Spleen (tissue), 7 donors: ENCODE measurements at regions not wholly inside any gene's neighbourhood (a gene's known extent, or its start where the extent isn't known, plus 50 kb on each side); places are given as distances from the start of the nearest gene placed in this dataset.

Experiments
- POLR2A ChIP-seq, 3 donors: fragments of 450-650 bp; IDR thresholded peaks; one replicate each; pipeline ENCODE4 v1.5.1; 2017; ENCODE audit warnings: antibody characterized with exemption in 3 of 3, mild to moderate bottlenecking in 1 of 3
- TF ChIP-seq, protein P1 (sequence below), 11 experiments: fragments of 200-600 bp in 7 of 11; fragments of 450-650 bp in 4 of 11; sonication (generic) in 4 of 11; IDR thresholded peaks in 8 of 11; conservative IDR thresholded peaks in 3 of 11; 1 replicate in 7 of 11; 2 replicates in 4 of 11; pipeline versions ENCODE4 v1.4.0 to v1.8.0; 2016 to 2021; ENCODE audit warnings: antibody characterized with exemption in 11 of 11, inconsistent platforms in 4 of 11, mild to moderate bottlenecking in 1 of 11
- donor health status: DM: no; HTN: no; CAD: no; lungs with moderate emphysema.
- donor health status: DM: no; HTN: no; CAD: no.
- donor health status: DM: no; HTN: no; CAD: no.

- no peak for TF ChIP-seq POLR2A (IDR thresholded peaks at IDR 0.05)
- TF ChIP-seq, protein P1, sequence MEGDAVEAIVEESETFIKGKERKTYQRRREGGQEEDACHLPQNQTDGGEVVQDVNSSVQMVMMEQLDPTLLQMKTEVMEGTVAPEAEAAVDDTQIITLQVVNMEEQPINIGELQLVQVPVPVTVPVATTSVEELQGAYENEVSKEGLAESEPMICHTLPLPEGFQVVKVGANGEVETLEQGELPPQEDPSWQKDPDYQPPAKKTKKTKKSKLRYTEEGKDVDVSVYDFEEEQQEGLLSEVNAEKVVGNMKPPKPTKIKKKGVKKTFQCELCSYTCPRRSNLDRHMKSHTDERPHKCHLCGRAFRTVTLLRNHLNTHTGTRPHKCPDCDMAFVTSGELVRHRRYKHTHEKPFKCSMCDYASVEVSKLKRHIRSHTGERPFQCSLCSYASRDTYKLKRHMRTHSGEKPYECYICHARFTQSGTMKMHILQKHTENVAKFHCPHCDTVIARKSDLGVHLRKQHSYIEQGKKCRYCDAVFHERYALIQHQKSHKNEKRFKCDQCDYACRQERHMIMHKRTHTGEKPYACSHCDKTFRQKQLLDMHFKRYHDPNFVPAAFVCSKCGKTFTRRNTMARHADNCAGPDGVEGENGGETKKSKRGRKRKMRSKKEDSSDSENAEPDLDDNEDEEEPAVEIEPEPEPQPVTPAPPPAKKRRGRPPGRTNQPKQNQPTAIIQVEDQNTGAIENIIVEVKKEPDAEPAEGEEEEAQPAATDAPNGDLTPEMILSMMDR (IDR thresholded peaks at IDR 0.05 in 8 of 11, conservative IDR thresholded peaks at IDR 0.05 in 3 of 11), result no peak
Measured at GRCh38 chr5:93990504-93991070, 249.2 kb upstream of the POU5F2 start.
